ENCODE measurements at regions not wholly inside any gene's neighbourhood (a gene's known extent, or its start where the extent isn't known, plus 50 kb on each side); places are given as distances from the start of the nearest gene placed in this dataset.

- POLR2A ChIA-PET = no interaction called here
- peaks cover 4% of the 10 kb centered on the region for H3K27me3 Mint-ChIP-seq
- Histone ChIP-seq H3K27ac (ENCODE audit: low read length in 2 of 2) (no peak overlapping the region), H4K20me1 (ENCODE audit: control insufficient read depth, insufficient read depth, low read length, poor library complexity, severe bottlenecking) (no peaks in the 10 kb centered on the region), H3K27me3 (replicated peaks in 1 of 4; ENCODE audit: control extremely low read depth in 1 of 4, control insufficient read depth in 3 of 4, insufficient read depth in 4 of 4, low read length in 3 of 4) (no peaks in the 10 kb centered on the region), H2AFZ (ENCODE audit: insufficient read depth, low read depth, low read length, poor library complexity, severe bottlenecking) (no peak overlapping the region), H3K4me1 (ENCODE audit: control insufficient read depth in 2 of 2, insufficient read depth in 2 of 2, low read length in 2 of 2) (no peaks in the 10 kb centered on the region), H3K4me2 (replicated peaks; ENCODE audit: low read depth, low read length, poor library complexity, severe bottlenecking) (no peak overlapping the region), H3K9me3 (ENCODE audit: control extremely low read depth in 1 of 3, control insufficient read depth in 2 of 3, insufficient read depth in 1 of 3, low read length in 2 of 3) (no peaks in the 10 kb centered on the region), H3K9ac (ENCODE audit: low read length) (no peak overlapping the region), H3K79me2 (ENCODE audit: control insufficient read depth, insufficient read depth, low read length) (no peaks in the 10 kb centered on the region), H3K4me3 (ENCODE audit: control extremely low read depth in 1 of 5, extremely low read depth in 1 of 5, insufficient read depth in 1 of 5, low read depth in 2 of 5, low read length in 4 of 5) (no peak overlapping the region), H3K36me3 (replicated peaks in 1 of 2; ENCODE audit: control extremely low read depth in 1 of 2, control insufficient read depth in 1 of 2, extremely low read depth in 1 of 2, insufficient read depth in 2 of 2, low read length in 1 of 2) (no peaks in the 10 kb centered on the region)
- intact Hi-C loops (cut with micrococcal nuclease) = no loop called here
- no peaks in the 10 kb centered on the region for H3K4me1 Mint-ChIP-seq
- H3K9me3 Mint-ChIP-seq (ENCODE audit: insufficient read depth) = no peaks in the 10 kb centered on the region
- no peak overlapping the region for H3K27ac Mint-ChIP-seq
- DNase-seq (no peak), ATAC-seq (ENCODE audit: low read depth) (no peak)
- WGBS (ENCODE audit: insufficient coverage) = no CpG with 5 or more reads among the region's 1 CpG
- CTCF ChIA-PET = no interaction called here
- H3K4me3 Mint-ChIP-seq = no peak overlapping the region
- no peak for TF ChIP-seq CTCF (IDR thresholded peaks at IDR 0.05)
- TF ChIP-seq EZH2 (IDR thresholded peaks at IDR 0.05; ENCODE audit: borderline replicate concordance, insufficient read depth, low read depth, low read length, poor library complexity, severe bottlenecking) = no peak
These were observed 754.6 kb downstream of the MRPL39 start for GRCh38 chr21:24852610-24853195.

- no peak overlapping the region for H3K9ac ChIP-seq (ENCODE audit: low read length)
- ChIA-PET CTCF (no interaction called here), POLR2A (no interaction called here)
- Mint-ChIP-seq H3K4me3 (no peak overlapping the region), H3K9me3 (ENCODE audit: insufficient read depth) (no peaks in the 10 kb centered on the region), H3K27me3 (peaks cover 4% of the 10 kb centered on the region), H3K27ac (no peak overlapping the region), H3K4me1 (no peaks in the 10 kb centered on the region)
- no peaks in the 10 kb centered on the region for H3K4me1 ChIP-seq (ENCODE audit: control insufficient read depth in 2 of 2, insufficient read depth in 2 of 2, low read length in 2 of 2)
- intact Hi-C loops (cut with micrococcal nuclease) = no loop called here
- no peaks in the 10 kb centered on the region for H3K9me3 ChIP-seq (ENCODE audit: control extremely low read depth in 1 of 3, control insufficient read depth in 2 of 3, insufficient read depth in 1 of 3, low read length in 2 of 3)
- no peaks in the 10 kb centered on the region for H3K79me2 ChIP-seq (ENCODE audit: control insufficient read depth, insufficient read depth, low read length)
- H3K27ac ChIP-seq (ENCODE audit: low read length in 2 of 2) = no peak overlapping the region
- DNase-seq (no peak), ATAC-seq (ENCODE audit: low read depth) (no peak)
- no peaks in the 10 kb centered on the region for H3K36me3 ChIP-seq (replicated peaks in 1 of 2; ENCODE audit: control extremely low read depth in 1 of 2, control insufficient read depth in 1 of 2, extremely low read depth in 1 of 2, insufficient read depth in 2 of 2, low read length in 1 of 2)
- no peaks in the 10 kb centered on the region for H3K27me3 ChIP-seq (replicated peaks in 1 of 4; ENCODE audit: control extremely low read depth in 1 of 4, control insufficient read depth in 3 of 4, insufficient read depth in 4 of 4, low read length in 3 of 4)
- no CpG with 5 or more reads among the region's 1 CpG for WGBS (ENCODE audit: insufficient coverage)
- TF ChIP-seq CTCF (IDR thresholded peaks at IDR 0.05) = no peak
- TF ChIP-seq EZH2 (IDR thresholded peaks at IDR 0.05; ENCODE audit: borderline replicate concordance, insufficient read depth, low read depth, low read length, poor library complexity, severe bottlenecking) = no peak
- no peak overlapping the region for H3K4me2 ChIP-seq (replicated peaks; ENCODE audit: low read depth, low read length, poor library complexity, severe bottlenecking)
- no peak overlapping the region for H3K4me3 ChIP-seq (ENCODE audit: control extremely low read depth in 1 of 5, extremely low read depth in 1 of 5, insufficient read depth in 1 of 5, low read depth in 2 of 5, low read length in 4 of 5)
- H4K20me1 ChIP-seq (ENCODE audit: control insufficient read depth, insufficient read depth, low read length, poor library complexity, severe bottlenecking) = no peaks in the 10 kb centered on the region
- no peak overlapping the region for H2AFZ ChIP-seq (ENCODE audit: insufficient read depth, low read depth, low read length, poor library complexity, severe bottlenecking)
These were observed 757.2 kb downstream of the MRPL39 start for GRCh38 chr21:24850121-24850520.

Data from B cell (primary cell).